OCI-LY3 (cell line): ENCODE measurements at regions not wholly inside any gene's neighbourhood (a gene's known extent, or its start where the extent isn't known, plus 50 kb on each side); places are given as distances from the start of the nearest gene placed in this dataset.

Experiments used
- EZH2phosphoT487 ChIP-seq: fragments of 200-600 bp; shearing (Covaris generic); IDR thresholded peaks from 2 replicates; pipeline ENCODE4 v1.6.1; 2018; ENCODE audit warnings: antibody characterized with exemption, mixed run types, low read depth
- TF ChIP-seq, protein P1 (sequence below): fragments of 200-600, 300-600 bp; sonication (generic); IDR thresholded peaks from 2 replicates; pipeline ENCODE4 v1.5.1; 2014; ENCODE audit warnings: antibody characterized with exemption, low read length, low read depth

DNA sequence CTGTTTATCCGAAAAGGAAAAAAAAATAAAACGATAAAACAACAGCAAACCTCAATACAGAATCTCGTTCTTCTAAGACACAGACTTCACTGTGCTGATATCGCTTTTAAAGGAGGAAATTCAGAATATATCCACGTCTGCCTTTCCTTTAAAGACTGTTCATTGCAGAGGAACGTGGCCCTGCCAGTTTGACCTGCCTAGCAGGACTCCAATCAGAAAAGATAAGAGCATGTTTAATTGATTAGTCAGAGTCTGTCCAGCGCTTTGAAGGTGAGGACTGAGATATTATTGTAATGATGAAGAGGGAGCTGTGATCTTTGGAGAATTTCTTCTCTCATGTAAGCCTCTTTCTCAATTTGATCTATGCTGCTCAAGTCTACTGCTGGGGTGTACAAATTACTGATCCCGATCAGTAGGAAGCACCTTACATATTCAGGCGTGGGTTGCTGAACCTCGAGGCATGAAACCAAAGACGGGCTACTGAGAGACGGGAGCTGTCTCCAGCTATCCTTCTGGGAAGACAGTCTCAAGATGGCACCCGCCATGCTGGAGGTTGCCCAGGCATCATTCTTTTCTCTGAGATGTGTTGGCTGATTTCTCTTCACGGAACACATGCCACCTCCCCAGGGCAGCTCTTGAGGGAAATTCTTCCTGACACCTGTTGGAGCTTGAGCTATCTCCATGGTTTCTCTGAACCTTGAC is 146.1 kb downstream of the SHOX start:
- TF ChIP-seq, protein P1, sequence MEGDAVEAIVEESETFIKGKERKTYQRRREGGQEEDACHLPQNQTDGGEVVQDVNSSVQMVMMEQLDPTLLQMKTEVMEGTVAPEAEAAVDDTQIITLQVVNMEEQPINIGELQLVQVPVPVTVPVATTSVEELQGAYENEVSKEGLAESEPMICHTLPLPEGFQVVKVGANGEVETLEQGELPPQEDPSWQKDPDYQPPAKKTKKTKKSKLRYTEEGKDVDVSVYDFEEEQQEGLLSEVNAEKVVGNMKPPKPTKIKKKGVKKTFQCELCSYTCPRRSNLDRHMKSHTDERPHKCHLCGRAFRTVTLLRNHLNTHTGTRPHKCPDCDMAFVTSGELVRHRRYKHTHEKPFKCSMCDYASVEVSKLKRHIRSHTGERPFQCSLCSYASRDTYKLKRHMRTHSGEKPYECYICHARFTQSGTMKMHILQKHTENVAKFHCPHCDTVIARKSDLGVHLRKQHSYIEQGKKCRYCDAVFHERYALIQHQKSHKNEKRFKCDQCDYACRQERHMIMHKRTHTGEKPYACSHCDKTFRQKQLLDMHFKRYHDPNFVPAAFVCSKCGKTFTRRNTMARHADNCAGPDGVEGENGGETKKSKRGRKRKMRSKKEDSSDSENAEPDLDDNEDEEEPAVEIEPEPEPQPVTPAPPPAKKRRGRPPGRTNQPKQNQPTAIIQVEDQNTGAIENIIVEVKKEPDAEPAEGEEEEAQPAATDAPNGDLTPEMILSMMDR, result no peak
- no peak for TF ChIP-seq EZH2phosphoT487
